Neural progenitor cell (in vitro differentiated cells): ENCODE measurements at regions not wholly inside any gene's neighbourhood (a gene's known extent, or its start where the extent isn't known, plus 50 kb on each side); places are given as distances from the start of the nearest gene placed in this dataset.

Source experiments
- EZH2 ChIP-seq: fragments of 200-600 bp; sonication (generic); IDR thresholded peaks from 2 replicates; pipeline ENCODE4 v1.6.1; 2017; ENCODE audit warnings: antibody characterized with exemption, mild to moderate bottlenecking, moderate library complexity
- EZH2phosphoT487 ChIP-seq: fragments of 200-600 bp; sonication (generic); IDR thresholded peaks from 2 replicates; pipeline ENCODE4 v1.6.1; 2017; ENCODE audit warnings: antibody characterized with exemption
- TF ChIP-seq, protein P1 (sequence below): fragments of 200-600 bp; sonication (generic); IDR thresholded peaks from 2 replicates; pipeline ENCODE4 v1.5.1; 2017; ENCODE audit warnings: antibody characterized with exemption, mild to moderate bottlenecking

GRCh38 chr5:158436271-158437065, 577.5 kb upstream of the CLINT1 start:
- TF ChIP-seq, protein P1, sequence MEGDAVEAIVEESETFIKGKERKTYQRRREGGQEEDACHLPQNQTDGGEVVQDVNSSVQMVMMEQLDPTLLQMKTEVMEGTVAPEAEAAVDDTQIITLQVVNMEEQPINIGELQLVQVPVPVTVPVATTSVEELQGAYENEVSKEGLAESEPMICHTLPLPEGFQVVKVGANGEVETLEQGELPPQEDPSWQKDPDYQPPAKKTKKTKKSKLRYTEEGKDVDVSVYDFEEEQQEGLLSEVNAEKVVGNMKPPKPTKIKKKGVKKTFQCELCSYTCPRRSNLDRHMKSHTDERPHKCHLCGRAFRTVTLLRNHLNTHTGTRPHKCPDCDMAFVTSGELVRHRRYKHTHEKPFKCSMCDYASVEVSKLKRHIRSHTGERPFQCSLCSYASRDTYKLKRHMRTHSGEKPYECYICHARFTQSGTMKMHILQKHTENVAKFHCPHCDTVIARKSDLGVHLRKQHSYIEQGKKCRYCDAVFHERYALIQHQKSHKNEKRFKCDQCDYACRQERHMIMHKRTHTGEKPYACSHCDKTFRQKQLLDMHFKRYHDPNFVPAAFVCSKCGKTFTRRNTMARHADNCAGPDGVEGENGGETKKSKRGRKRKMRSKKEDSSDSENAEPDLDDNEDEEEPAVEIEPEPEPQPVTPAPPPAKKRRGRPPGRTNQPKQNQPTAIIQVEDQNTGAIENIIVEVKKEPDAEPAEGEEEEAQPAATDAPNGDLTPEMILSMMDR: no peak
- TF ChIP-seq EZH2phosphoT487 (no peak), EZH2 (no peak)
